H1 (cell line): ENCODE measurements at regions not wholly inside any gene's neighbourhood (a gene's known extent, or its start where the extent isn't known, plus 50 kb on each side); places are given as distances from the start of the nearest gene placed in this dataset.

Experiments
- CTCF ChIA-PET: fragments of 300-600 bp; sonication (Branson Sonifier 250); formaldehyde crosslinking; loops from one replicate; lab custom pipeline; 2021; ENCODE audit not compliant: partially characterized antibody; lab: Charles Lee
- POLR2A ChIA-PET: fragments of 300-600 bp; sonication (Branson Sonifier 250); formaldehyde crosslinking; loops from one replicate; lab custom pipeline; 2021; ENCODE audit warnings: inconsistent platforms; ENCODE audit not compliant: partially characterized antibody; lab: Charles Lee
- DNase-seq, 2 experiments: peaks; one replicate each; pipeline versions ENCODE4 v3.0.0 to v3.0.0-alpha.2; 2010 to 2022; ENCODE audit warnings: low spot score in 2 of 2, low read depth in 1 of 2, mixed read lengths in 1 of 2
- FAIRE-seq: peaks from 2 replicates; lab custom pipeline; 2011; peaks lifted over from hg19 to GRCh38; lab: Jason Lieb, UNC
- H2AFZ ChIP-seq: 2 replicates; pipeline ENCODE4 v1.8.1; 2012; ENCODE audit warnings: low read length, inconsistent platforms
- H2AK5ac ChIP-seq: 2 replicates; pipeline ENCODE4 v1.6.1; 2013; ENCODE audit warnings: low read depth, low read length
- H2BK120ac ChIP-seq: replicated peaks from 2 replicates; pipeline ENCODE3; 2013; ENCODE audit warnings: low read depth, low read length, inconsistent platforms
- H2BK12ac ChIP-seq: 2 replicates; pipeline ENCODE4 v1.6.1; 2013; ENCODE audit warnings: low read depth, low read length
- H2BK15ac ChIP-seq: 2 replicates; pipeline ENCODE4 v1.6.1; 2013; ENCODE audit warnings: low read length
- H2BK20ac ChIP-seq: 2 replicates; pipeline ENCODE4 v1.6.1; 2013; ENCODE audit warnings: low read length
- H2BK5ac ChIP-seq: 2 replicates; pipeline ENCODE4 v1.6.1; 2013; ENCODE audit warnings: low read depth, low read length
- H3K14ac ChIP-seq: 2 replicates; pipeline ENCODE4 v1.6.1; 2013; ENCODE audit warnings: inconsistent platforms; ENCODE audit not compliant: insufficient read length
- H3K18ac ChIP-seq: 2 replicates; pipeline ENCODE4 v1.6.1; 2013; ENCODE audit warnings: low read length; ENCODE audit errors: extremely low read depth
- H3K23ac ChIP-seq: 2 replicates; pipeline ENCODE4 v1.6.1; 2013; ENCODE audit warnings: inconsistent platforms; ENCODE audit not compliant: insufficient read length
- H3K23me2 ChIP-seq: 2 replicates; pipeline ENCODE4 v1.6.1; 2013; ENCODE audit warnings: low read depth, low read length
- H3K27ac ChIP-seq: 2 replicates; pipeline ENCODE4 v1.6.1; 2011; ENCODE audit warnings: low read depth, low read length, inconsistent platforms
- H3K27me3 ChIP-seq, 4 experiments: replicated peaks in 1 of 4; 1 replicate in 1 of 4; 2 replicates in 3 of 4; pipeline versions ENCODE4 v1.6.1 to v1.8.1; 2011 to 2013; ENCODE audit warnings: low read length in 3 of 4, mild to moderate bottlenecking in 3 of 4, inconsistent platforms in 2 of 4, mixed read lengths in 2 of 4, moderate library complexity in 1 of 4; ENCODE audit not compliant: control insufficient read depth in 3 of 4, insufficient read depth in 3 of 4; ENCODE audit errors: extremely low read depth in 1 of 4
- H3K36me3 ChIP-seq, 4 experiments: 2 replicates each; pipeline versions ENCODE4 v1.6.1 to v1.8.1; 2011 to 2013; ENCODE audit warnings: mild to moderate bottlenecking in 4 of 4, low read length in 3 of 4, moderate library complexity in 2 of 4, control low read depth in 1 of 4, inconsistent platforms in 1 of 4; ENCODE audit not compliant: insufficient read depth in 4 of 4, control insufficient read depth in 2 of 4
- H3K4ac ChIP-seq: replicated peaks from 2 replicates; pipeline ENCODE3; 2013; ENCODE audit warnings: low read length, low read depth, mixed read lengths, inconsistent platforms; ENCODE audit not compliant: insufficient read length
- H3K4me1 ChIP-seq, 4 experiments: replicated peaks in 1 of 4; 1 replicate in 1 of 4; 2 replicates in 3 of 4; pipeline versions ENCODE4 v1.6.1 to v1.8.1; 2011 to 2013; ENCODE audit warnings: low read length in 3 of 4, inconsistent platforms in 2 of 4, mixed read lengths in 1 of 4; ENCODE audit not compliant: insufficient read depth in 4 of 4, control insufficient read depth in 3 of 4
- H3K4me2 ChIP-seq, 2 experiments: 2 replicates each; pipeline versions ENCODE4 v1.6.1 to v1.8.1; 2011 to 2013; ENCODE audit warnings: low read depth in 2 of 2, low read length in 2 of 2, control low read depth in 1 of 2, inconsistent platforms in 1 of 2, mild to moderate bottlenecking in 1 of 2; ENCODE audit not compliant: insufficient read depth in 1 of 2
- H3K4me3 ChIP-seq, 4 experiments: fragments of 200-600, 300-600 bp in 1 of 4; sonication (generic), shearing (Covaris generic), sonication (Bioruptor Twin) in 1 of 4; 2 replicates each; pipeline versions ENCODE4 v1.5.1 to v1.8.1; 2011 to 2016; ENCODE audit warnings: low read length in 4 of 4, low read depth in 3 of 4, control low read depth in 2 of 4, inconsistent platforms in 2 of 4, mild to moderate bottlenecking in 2 of 4, mixed read lengths in 1 of 4, moderate library complexity in 1 of 4; ENCODE audit not compliant: insufficient read depth in 2 of 4; ENCODE audit errors: extremely low read depth in 1 of 4
- H3K56ac ChIP-seq: replicated peaks from 2 replicates; pipeline ENCODE3; 2013; ENCODE audit warnings: low read depth, mild to moderate bottlenecking, mixed read lengths, low read length, inconsistent platforms; ENCODE audit not compliant: insufficient read length
- H3K79me1 ChIP-seq: 2 replicates; pipeline ENCODE4 v1.6.1; 2013; ENCODE audit warnings: low read depth, low read length, control low read depth
- H3K79me2 ChIP-seq, 2 experiments: 2 replicates each; pipeline versions ENCODE4 v1.6.1 to v1.8.1; 2012 to 2013; ENCODE audit warnings: low read length in 2 of 2, mild to moderate bottlenecking in 2 of 2, inconsistent platforms in 1 of 2; ENCODE audit not compliant: insufficient read depth in 2 of 2, control insufficient read depth in 1 of 2
- H3K9ac ChIP-seq, 4 experiments: replicated peaks in 1 of 4; 1 replicate in 1 of 4; 2 replicates in 3 of 4; pipeline versions ENCODE4 v1.6.1 to v1.8.1; 2011 to 2013; ENCODE audit warnings: low read depth in 3 of 4, low read length in 3 of 4, control low read depth in 2 of 4, mild to moderate bottlenecking in 2 of 4, moderate library complexity in 2 of 4, inconsistent platforms in 1 of 4; ENCODE audit errors: extremely low read depth in 1 of 4
- H3K9me3 ChIP-seq, 2 experiments: 2 replicates each; pipeline versions ENCODE4 v1.6.1 to v1.8.1; 2012 to 2013; ENCODE audit warnings: mild to moderate bottlenecking in 2 of 2, moderate library complexity in 2 of 2, control low read depth in 1 of 2, inconsistent platforms in 1 of 2, low read depth in 1 of 2, low read length in 1 of 2, mixed read lengths in 1 of 2; ENCODE audit not compliant: insufficient read depth in 2 of 2
- H4K20me1 ChIP-seq, 2 experiments: replicated peaks in 1 of 2; 2 replicates each; pipeline versions ENCODE3 to v1.8.1; 2011 to 2013; ENCODE audit warnings: inconsistent platforms in 2 of 2, low read length in 2 of 2, mild to moderate bottlenecking in 1 of 2; ENCODE audit not compliant: insufficient read depth in 2 of 2, control insufficient read depth in 1 of 2
- H4K5ac ChIP-seq: 2 replicates; pipeline ENCODE4 v1.6.1; 2013; ENCODE audit warnings: low read length, low read depth, mixed read lengths, inconsistent platforms; ENCODE audit not compliant: insufficient read length
- H4K8ac ChIP-seq: 2 replicates; pipeline ENCODE4 v1.8.0; 2013; ENCODE audit warnings: mild to moderate bottlenecking, moderate library complexity, low read length, inconsistent platforms; ENCODE audit not compliant: insufficient read depth; ENCODE audit errors: extremely low read depth
- H4K91ac ChIP-seq: replicated peaks from 2 replicates; pipeline ENCODE3; 2013; ENCODE audit warnings: low read length, mixed read lengths, inconsistent platforms; ENCODE audit not compliant: insufficient read length
- ATF3 ChIP-seq: IDR thresholded peaks from 2 replicates; pipeline ENCODE4 v1.6.1; 2011; ENCODE audit warnings: low read depth, mild to moderate bottlenecking, low read length; ENCODE audit not compliant: insufficient read depth
- BACH1 ChIP-seq: IDR thresholded peaks from 2 replicates; pipeline ENCODE4 v1.6.1; 2012; ENCODE audit warnings: low read length, improper control_type of control experiment
- BCL11A ChIP-seq, 2 experiments: IDR thresholded peaks; one replicate each; pipeline ENCODE4 v1.6.1; 2011; ENCODE audit warnings: low read depth in 2 of 2, low read length in 2 of 2, mild to moderate bottlenecking in 2 of 2
- BRCA1 ChIP-seq: IDR thresholded peaks from 2 replicates; pipeline ENCODE4 v1.6.1; 2012; ENCODE audit warnings: low read depth, low read length, improper control_type of control experiment
- CBX5 ChIP-seq: fragments of 300-800, 300-1000 bp; sonication (generic); IDR thresholded peaks from 2 replicates; pipeline ENCODE4 v1.7.1; 2016; ENCODE audit warnings: antibody characterized with exemption, low read length, low read depth
- CTBP2 ChIP-seq: IDR thresholded peaks from 2 replicates; pipeline ENCODE4 v1.7.0; 2011; ENCODE audit warnings: borderline replicate concordance, mild to moderate bottlenecking, moderate library complexity, mixed read lengths, low read length; ENCODE audit not compliant: insufficient read depth, insufficient read length
- EGR1 ChIP-seq: IDR thresholded peaks from 2 replicates; pipeline ENCODE4 v1.6.1; 2011; ENCODE audit warnings: low read depth, low read length, borderline replicate concordance
- GABPA ChIP-seq: IDR thresholded peaks from 2 replicates; pipeline ENCODE4 v1.6.1; 2011; ENCODE audit warnings: mild to moderate bottlenecking, low read length, moderate library complexity, borderline replicate concordance; ENCODE audit not compliant: insufficient read depth
- KDM1A ChIP-seq: fragments of 200-600, 300-600 bp; sonication (generic); IDR thresholded peaks from 2 replicates; pipeline ENCODE4 v1.7.1; 2016; ENCODE audit warnings: mild to moderate bottlenecking, low read length, borderline replicate concordance
- NANOG ChIP-seq: IDR thresholded peaks from 2 replicates; pipeline ENCODE4 v1.6.1; 2011; ENCODE audit warnings: low read length, low read depth, mild to moderate bottlenecking, inconsistent platforms; ENCODE audit not compliant: insufficient read depth, poor library complexity, severe bottlenecking
- POU5F1 ChIP-seq: IDR thresholded peaks from 2 replicates; pipeline ENCODE4 v1.6.1; 2011; ENCODE audit warnings: low read depth, mild to moderate bottlenecking, low read length, moderate library complexity
- RAD21 ChIP-seq, 2 experiments: IDR thresholded peaks in 1 of 2; conservative IDR thresholded peaks in 1 of 2; 2 replicates each; pipeline ENCODE4 v1.6.1; 2011; ENCODE audit warnings: low read depth in 2 of 2, low read length in 2 of 2, improper control_type of control experiment in 1 of 2, inconsistent platforms in 1 of 2, mild to moderate bottlenecking in 1 of 2, moderate library complexity in 1 of 2
- RNF2 ChIP-seq: fragments of 200-900, 300-1000 bp; sonication (generic); IDR thresholded peaks from 2 replicates; pipeline ENCODE4 v1.7.1; 2016; ENCODE audit warnings: borderline replicate concordance, low read depth, mild to moderate bottlenecking, antibody characterized with exemption, low read length; ENCODE audit not compliant: poor library complexity, severe bottlenecking; ENCODE audit errors: missing control alignments
- TCF12 ChIP-seq: IDR thresholded peaks from 2 replicates; pipeline ENCODE4 v1.6.1; 2011; ENCODE audit warnings: low read depth, mild to moderate bottlenecking, low read length
- WGBS, 2 experiments: shearing (Covaris generic) in 1 of 2; methylation state at CpG; one replicate each; pipeline versions ENCODE4 v1.1.6 to v1.1.7; 2013 to 2015; ENCODE audit warnings: low lambda C conversion rate in 2 of 2, mixed read lengths in 2 of 2, inconsistent platforms in 1 of 2, low coverage in 1 of 2, missing lambda C conversion rate in 1 of 2; ENCODE audit not compliant: insufficient replicate concordance in 2 of 2, insufficient coverage in 1 of 2, insufficient read length in 1 of 2; ENCODE audit errors: extremely low coverage in 1 of 2, missing lambda C conversion rate in 1 of 2; 5-methylcytosine and 5-hydroxymethylcytosine counted together

GRCh38 chr11:37442576-37442975, 844.5 kb upstream of the RAG2 start:
- no peak overlapping the region for H2BK12ac ChIP-seq
- H3K79me2 ChIP-seq, result no peaks in the 10 kb centered on the region
- H3K27me3 ChIP-seq, result no peaks in the 10 kb centered on the region
- no peak overlapping the region for H3K23ac ChIP-seq
- no peak overlapping the region for H3K4ac ChIP-seq
- no peak overlapping the region for H3K9ac ChIP-seq
- no peak overlapping the region for H3K4me2 ChIP-seq
- no peaks in the 10 kb centered on the region for H3K79me1 ChIP-seq
- FAIRE-seq (no peak), DNase-seq (no peak)
- H3K27ac ChIP-seq, result no peak overlapping the region
- no peak overlapping the region for H2BK15ac ChIP-seq
- CTCF ChIA-PET, result interaction anchor here (1.0 kb wide), 1 partner anchor 23 kb away, joined by 3 read pairs; no protein-coding TSS in a partner anchor
- H3K14ac ChIP-seq, result no peak overlapping the region
- H3K18ac ChIP-seq, result no peak overlapping the region
- H2BK20ac ChIP-seq, result no peak overlapping the region
- H3K23me2 ChIP-seq, result no peaks in the 10 kb centered on the region
- no peak overlapping the region for H2BK120ac ChIP-seq
- H4K91ac ChIP-seq, result no peak overlapping the region
- no peaks in the 10 kb centered on the region for H3K36me3 ChIP-seq
- H3K4me1 ChIP-seq, result no peaks in the 10 kb centered on the region
- POLR2A ChIA-PET, result no interaction called here
- no peak overlapping the region for H2BK5ac ChIP-seq
- 87% methylated on average over 1 of the region's 1 CpG; no CpG with 5 or more reads in 1 of the 2 experiments for WGBS, 2 experiments
- H3K56ac ChIP-seq, result no peak overlapping the region
- no peak overlapping the region for H2AK5ac ChIP-seq
- no peak overlapping the region for H2AFZ ChIP-seq
- H4K20me1 ChIP-seq, result no peaks in the 10 kb centered on the region
- H3K4me3 ChIP-seq, result no peak overlapping the region
- H3K9me3 ChIP-seq, result no peaks in the 10 kb centered on the region
- H4K5ac ChIP-seq, result no peak overlapping the region
- no peak overlapping the region for H4K8ac ChIP-seq
- TF ChIP-seq CBX5, result no peak
- no peak for TF ChIP-seq BRCA1
- TF ChIP-seq BCL11A (IDR thresholded peaks at IDR 0.05; ENCODE audit: low read depth in 2 of 2, low read length in 2 of 2), result no peak
- TF ChIP-seq NANOG, result no peak
- no peak for TF ChIP-seq KDM1A
- no peak for TF ChIP-seq POU5F1
- TF ChIP-seq RAD21 (IDR thresholded peaks at IDR 0.05 in 1 of 2, conservative IDR thresholded peaks at IDR 0.05 in 1 of 2; ENCODE audit: low read depth in 2 of 2, low read length in 2 of 2), result no peak
- TF ChIP-seq GABPA, result no peak
- TF ChIP-seq EGR1, result no peak
- no peak for TF ChIP-seq RNF2
- TF ChIP-seq ATF3, result no peak
- TF ChIP-seq CTBP2, result no peak
- TF ChIP-seq BACH1, result no peak
- TF ChIP-seq TCF12, result no peak
